ENCODE measurements at regions not wholly inside any gene's neighbourhood (a gene's known extent, or its start where the extent isn't known, plus 50 kb on each side); places are given as distances from the start of the nearest gene placed in this dataset.

GRCh38 chr18:23331091-23331920, 121.8 kb upstream of the RIOK3 start:
- ChIA-PET CTCF (no interaction called here), POLR2A (no interaction called here)
- DNase-seq (ENCODE audit: low read depth, low spot score) = no peak
- no peak for TF ChIP-seq CTCF (IDR thresholded peaks at IDR 0.05; ENCODE audit: insufficient read depth, low read length, missing control alignments)
- no peak overlapping the region for H3K4me3 ChIP-seq (ENCODE audit: low read depth, low read length)

- CTCF ChIA-PET = interaction anchor here (1.0 to 1.5 kb wide), 3 partner anchors 9 to 29 kb away, joined by 3 to 4 read pairs (median 3); no protein-coding TSS in a partner anchor
- POLR2A ChIA-PET = no interaction called here
Measured at GRCh38 chr18:23332356-23332755, 120.7 kb upstream of the RIOK3 start.

GRCh38 chr18:23333827-23334226, 119.3 kb upstream of the RIOK3 start:
- ChIA-PET CTCF (no interaction called here), POLR2A (no interaction called here)
- no peak for DNase-seq (ENCODE audit: low read depth, low spot score)
- H3K4me3 ChIP-seq (ENCODE audit: low read depth, low read length) = no peak overlapping the region
- TF ChIP-seq CTCF (IDR thresholded peaks at IDR 0.05; ENCODE audit: insufficient read depth, low read length, missing control alignments) = no peak

More at GRCh38 chr18:23332356-23332755, 120.7 kb upstream of the RIOK3 start:
- TF ChIP-seq CTCF (IDR thresholded peaks at IDR 0.05; ENCODE audit: insufficient read depth, low read length, missing control alignments) = no peak
- DNase-seq (ENCODE audit: low read depth, low spot score) = no peak
- no peak overlapping the region for H3K4me3 ChIP-seq (ENCODE audit: low read depth, low read length)

GRCh38 chr18:23334569-23334968, 118.5 kb upstream of the RIOK3 start:
- DNase-seq (ENCODE audit: low read depth, low spot score) = no peak
- no peak for TF ChIP-seq CTCF (IDR thresholded peaks at IDR 0.05; ENCODE audit: insufficient read depth, low read length, missing control alignments)
- H3K4me3 ChIP-seq (ENCODE audit: low read depth, low read length) = no peak overlapping the region
- ChIA-PET CTCF (no interaction called here), POLR2A (no interaction called here)

- no peak for TF ChIP-seq CTCF (IDR thresholded peaks at IDR 0.05; ENCODE audit: insufficient read depth, low read length, missing control alignments)
- no peak for DNase-seq (ENCODE audit: low read depth, low spot score)
- CTCF ChIA-PET = no interaction called here
- POLR2A ChIA-PET = no interaction called here
- H3K4me3 ChIP-seq (ENCODE audit: low read depth, low read length) = no peak overlapping the region
Measured at GRCh38 chr18:23336101-23336500, 117.0 kb upstream of the RIOK3 start.

GRCh38 chr18:23337599-23338444, 115.3 kb upstream of the RIOK3 start:
- H3K4me3 ChIP-seq (ENCODE audit: low read depth, low read length) = no peak overlapping the region
- ChIA-PET CTCF (no interaction called here), POLR2A (no interaction called here)
- DNase-seq (ENCODE audit: low read depth, low spot score) = no peak
- peak; percentile 5 for TF ChIP-seq CTCF (IDR thresholded peaks at IDR 0.05; ENCODE audit: insufficient read depth, low read length, missing control alignments)
